HepG2 (cell line): ENCODE measurements at regions not wholly inside any gene's neighbourhood (a gene's known extent, or its start where the extent isn't known, plus 50 kb on each side); places are given as distances from the start of the nearest gene placed in this dataset.

Experiments
- ATAC-seq: fragments of 200-7000 bp; cut with Tn5 transposase; 3 replicates; pipeline ENCODE4 v1.9.1; 2020; ENCODE audit warnings: mild to moderate bottlenecking, moderate library complexity
- BruUV-seq: library from RNA; stranded (reverse); fragments of 400-500 nt; replicated peaks from 2 replicates; lab custom pipeline; 2021; lab: Mats Ljungman, UMichigan
- CTCF ChIA-PET: fragments of 300-600 bp; formaldehyde crosslinking; extraction: SDS; loops from one replicate; lab custom pipeline; 2021; ENCODE audit warnings: low total read pairs, inconsistent platforms, low intra/inter-chr PET ratio; lab: Yijun Ruan, JAX
- POLR2A ChIA-PET: fragments of 350-600 bp; sonication (Branson Sonifier 250); formaldehyde crosslinking; loops from one replicate; lab custom pipeline; 2020; ENCODE audit warnings: antibody characterized with exemption, inconsistent platforms; lab: Yijun Ruan, JAX
- DNase-seq: peaks from one replicate; pipeline ENCODE4 v3.0.0-alpha.2; 2015; ENCODE audit warnings: low spot score
- FAIRE-seq: peaks from 3 replicates; lab custom pipeline; 2011; peaks lifted over from hg19 to GRCh38; lab: Jason Lieb, UNC
- H2AFZ ChIP-seq: one replicate; pipeline ENCODE4 v1.6.1; 2011; ENCODE audit warnings: low read length, inconsistent platforms
- H3K27ac ChIP-seq: fragments of 300-600 bp; 3 replicates; pipeline ENCODE4 v1.8.0; 2011; ENCODE audit warnings: mixed run types, mild to moderate bottlenecking, mixed read lengths, low read length, inconsistent platforms; ENCODE audit not compliant: insufficient read depth; ENCODE audit errors: extremely low read length
- H3K27me3 ChIP-seq, 2 experiments: fragments of 200-600 bp in 1 of 2; 2 replicates in 1 of 2; 3 replicates in 1 of 2; pipeline versions ENCODE4 v1.6.0 to v1.8.0; 2011; ENCODE audit warnings: low read length in 2 of 2, mild to moderate bottlenecking in 2 of 2, moderate library complexity in 2 of 2, inconsistent platforms in 1 of 2; ENCODE audit not compliant: insufficient read depth in 2 of 2, control insufficient read depth in 1 of 2
- H3K36me3 ChIP-seq, 2 experiments: fragments of 200-600 bp in 1 of 2; replicated peaks in 1 of 2; 2 replicates in 1 of 2; 3 replicates in 1 of 2; pipeline versions ENCODE4 v1.5.1 to v1.8.0; 2011; ENCODE audit warnings: low read length in 2 of 2, inconsistent platforms in 1 of 2; ENCODE audit not compliant: insufficient read depth in 2 of 2, control insufficient read depth in 1 of 2
- H3K4me1 ChIP-seq: 2 replicates; pipeline ENCODE4 v1.5.1; 2012; ENCODE audit warnings: low read length, inconsistent platforms; ENCODE audit not compliant: insufficient read depth
- H3K4me2 ChIP-seq: 2 replicates; pipeline ENCODE4 v1.6.0; 2011; ENCODE audit warnings: low read depth, low read length, inconsistent platforms
- H3K4me3 ChIP-seq, 3 experiments: fragments of 200-600 bp in 1 of 3; sonication (generic), shearing (Covaris generic) in 1 of 3; replicated peaks in 1 of 3; 2 replicates each; pipeline ENCODE4 v1.5.1; 2011 to 2016; ENCODE audit warnings: low read length in 3 of 3, inconsistent platforms in 2 of 3, low read depth in 2 of 3, mild to moderate bottlenecking in 2 of 3, control low read depth in 1 of 3, mixed read lengths in 1 of 3; ENCODE audit not compliant: insufficient read depth in 1 of 3
- H3K79me2 ChIP-seq: one replicate; pipeline ENCODE4 v1.6.1; 2011; ENCODE audit warnings: low read length, inconsistent platforms; ENCODE audit not compliant: insufficient read depth
- H3K9ac ChIP-seq: 2 replicates; pipeline ENCODE4 v1.6.0; 2011; ENCODE audit warnings: mild to moderate bottlenecking, low read depth, low read length, inconsistent platforms; ENCODE audit not compliant: insufficient read depth
- H3K9me3 ChIP-seq: 2 replicates; pipeline ENCODE4 v1.5.1; 2012; ENCODE audit warnings: mild to moderate bottlenecking, low read length
- H4K20me1 ChIP-seq: 2 replicates; pipeline ENCODE4 v1.6.0; 2011; ENCODE audit warnings: inconsistent platforms, mild to moderate bottlenecking, low read length, moderate library complexity; ENCODE audit not compliant: insufficient read depth
- CAMTA2 ChIP-seq: sonication (generic); formaldehyde crosslinking; IDR thresholded peaks from 2 replicates; pipeline ENCODE4 v1.4.0; 2020; ENCODE audit warnings: mild to moderate bottlenecking, missing genetic modification reagents, borderline replicate concordance
- CREM ChIP-seq, 2 experiments: sonication (generic) in 1 of 2; formaldehyde crosslinking in 1 of 2; IDR thresholded peaks; 2 replicates each; pipeline versions ENCODE4 v1.4.0 to v1.6.1; 2016 to 2020; ENCODE audit warnings: antibody characterized with exemption in 1 of 2, mild to moderate bottlenecking in 1 of 2, missing genetic modification reagents in 1 of 2
- ZBTB4 ChIP-seq: sonication (generic); formaldehyde crosslinking; IDR thresholded peaks from 2 replicates; pipeline ENCODE4 v1.4.0; 2020; ENCODE audit warnings: missing genetic modification reagents, mild to moderate bottlenecking, borderline replicate concordance
- ZNF577 ChIP-seq: sonication (generic); formaldehyde crosslinking; IDR thresholded peaks from 2 replicates; pipeline ENCODE4 v1.4.0; 2020; ENCODE audit warnings: mild to moderate bottlenecking, low read depth, missing genetic modification reagents, borderline replicate concordance
- WGBS: methylation state at CpG from one replicate; pipeline ENCODE4 v1.1.6; 2017; ENCODE audit warnings: low lambda C conversion rate; 5-methylcytosine and 5-hydroxymethylcytosine counted together
- in situ Hi-C: cut with HindIII; loops from 2 replicates; pipeline ENCODE4 v1.10.0; 2017; ENCODE audit warnings: low pct_unique_long_range_greater_than_20kb; ENCODE audit not compliant: extremely low pct_ligation_motif_present
- intact Hi-C: fragments of 100-400 bp; cut with micrococcal nuclease; formaldehyde crosslinking; loops from one replicate; pipeline ENCODE4 v1.10.0; 2022; ENCODE audit not compliant: unreplicated experiment

- intact Hi-C loops (no loop called here), in situ Hi-C loops (no loop called here)
- DNase-seq (no peak), FAIRE-seq (no peak), ATAC-seq (no peak)
- 8% methylated on average over 8 of the region's 8 CpGs for WGBS
- no TSS peak for BruUV-seq
- no peaks in the 10 kb centered on the region for H3K79me2 ChIP-seq
- no peaks in the 10 kb centered on the region for H4K20me1 ChIP-seq
- no peak overlapping the region for H3K9ac ChIP-seq
- H3K36me3 ChIP-seq = no peaks in the 10 kb centered on the region
- POLR2A ChIA-PET = no interaction called here
- no peak for TF ChIP-seq ZBTB4 (CRISPR knock-in tag)
- no peak for TF ChIP-seq CAMTA2 (CRISPR knock-in tag)
- no peak overlapping the region for H3K4me2 ChIP-seq
- no peak overlapping the region for H3K27ac ChIP-seq
- H3K27me3 ChIP-seq = peaks cover 2 to 12% of the 10 kb centered on the region in 2 experiments; a peak in 2 of 5 replicates
- H3K4me1 ChIP-seq = no peaks in the 10 kb centered on the region
- H2AFZ ChIP-seq = no peak overlapping the region
- H3K4me3 ChIP-seq = no peak overlapping the region
- no peaks in the 10 kb centered on the region for H3K9me3 ChIP-seq
- CTCF ChIA-PET = no interaction called here
Observed at GRCh38 chr20:24840121-24840713, 108.9 kb upstream of the CST7 start.

GRCh38 chr20:24842274-24842917 lies 106.7 kb upstream of the CST7 start:
- Histone ChIP-seq H3K9ac (no peak overlapping the region), H3K9me3 (no peaks in the 10 kb centered on the region), H3K27me3 (peaks cover 2 to 12% of the 10 kb centered on the region in 2 experiments; a peak in 2 of 5 replicates), H3K27ac (no peak overlapping the region), H3K36me3 (no peaks in the 10 kb centered on the region), H3K4me1 (no peaks in the 10 kb centered on the region), H3K79me2 (no peaks in the 10 kb centered on the region), H4K20me1 (no peaks in the 10 kb centered on the region), H2AFZ (no peak overlapping the region), H3K4me2 (no peak overlapping the region), H3K4me3 (no peak overlapping the region)
- BruUV-seq = no TSS peak
- in situ Hi-C loops = no loop called here
- POLR2A ChIA-PET = no interaction called here
- DNase-seq (no peak), FAIRE-seq (no peak), ATAC-seq (no peak)
- CTCF ChIA-PET = no interaction called here
- TF ChIP-seq ZNF577 (CRISPR knock-in tag) = no peak
- no peak for TF ChIP-seq CREM (IDR thresholded peaks at IDR 0.05)
- TF ChIP-seq CREM (CRISPR knock-in tag; IDR thresholded peaks at IDR 0.05) = no peak
- intact Hi-C loops = no loop called here
- 1% methylated on average over 12 of the region's 12 CpGs for WGBS
